CD1c-positive myeloid dendritic cell (primary cell): ENCODE measurements at regions not wholly inside any gene's neighbourhood (a gene's known extent, or its start where the extent isn't known, plus 50 kb on each side); places are given as distances from the start of the nearest gene placed in this dataset.

ENCODE experiments used
- DNase-seq: peaks from one replicate; pipeline ENCODE4 v3.0.0-alpha.2; 2016; ENCODE audit errors: extremely low spot score

GRCh38 chr15:47212222-47213010, 504.9 kb upstream of the SEMA6D start:
- no peak for DNase-seq

GRCh38 chr15:47213883-47214282, 503.4 kb upstream of the SEMA6D start:
- no peak for DNase-seq

GRCh38 chr15:47218295-47218694, 499.0 kb upstream of the SEMA6D start:
- no peak for DNase-seq

GRCh38 chr15:47244361-47244760, 472.9 kb upstream of the SEMA6D start:
- no peak for DNase-seq

GRCh38 chr15:47246317-47246716, 471.0 kb upstream of the SEMA6D start:
- no peak for DNase-seq

- no peak for DNase-seq
Observed at GRCh38 chr15:47258521-47258920, 458.8 kb upstream of the SEMA6D start.

GRCh38 chr15:47265686-47266085, 451.6 kb upstream of the SEMA6D start:
- no peak for DNase-seq

GRCh38 chr15:47266566-47266965, 450.7 kb upstream of the SEMA6D start:
- no peak for DNase-seq

GRCh38 chr15:47273864-47274263, 443.4 kb upstream of the SEMA6D start:
- no peak for DNase-seq

- DNase-seq, result no peak
Observed at GRCh38 chr15:47283246-47283645, 434.1 kb upstream of the SEMA6D start.

- DNase-seq, result no peak
Observed at GRCh38 chr15:47288794-47289193, 428.5 kb upstream of the SEMA6D start.

- no peak for DNase-seq
Observed at GRCh38 chr15:47289656-47290055, 427.6 kb upstream of the SEMA6D start.

GRCh38 chr15:47291767-47292166, 425.5 kb upstream of the SEMA6D start:
- DNase-seq, result no peak

GRCh38 chr15:47292638-47293190, 424.6 kb upstream of the SEMA6D start:
- DNase-seq, result no peak

- no peak for DNase-seq
Observed at GRCh38 chr15:47293466-47294162, 423.7 kb upstream of the SEMA6D start.

- DNase-seq, result no peak
Observed at GRCh38 chr15:47294765-47295259, 422.5 kb upstream of the SEMA6D start.

GRCh38 chr15:47296881-47297280, 420.4 kb upstream of the SEMA6D start:
- DNase-seq, result no peak

- DNase-seq, result no peak
Observed at GRCh38 chr15:47299846-47300434, 417.4 kb upstream of the SEMA6D start.

GRCh38 chr15:47300596-47300995, 416.7 kb upstream of the SEMA6D start:
- no peak for DNase-seq

- DNase-seq, result no peak
Observed at GRCh38 chr15:47301481-47301880, 415.8 kb upstream of the SEMA6D start.

GRCh38 chr15:47304656-47305055, 412.6 kb upstream of the SEMA6D start:
- DNase-seq, result no peak

GRCh38 chr15:47312161-47312560, 405.1 kb upstream of the SEMA6D start:
- DNase-seq, result no peak
